Heart left ventricle (tissue), 16 donors: ENCODE measurements at regions not wholly inside any gene's neighbourhood (a gene's known extent, or its start where the extent isn't known, plus 50 kb on each side); places are given as distances from the start of the nearest gene placed in this dataset.

Experiments
- ATAC-seq, 4 donors: fragments of 200-7000 bp; cut with Tn5 transposase; one replicate each; pipeline ENCODE4 v1.9.1; 2020 to 2022; ENCODE audit warnings: moderate library complexity in 4 of 4, mild to moderate bottlenecking in 3 of 4, moderate number of reproducible peaks in 1 of 4
- DNase-seq, 5 donors: peaks; one replicate each; pipeline ENCODE4 v3.0.0-alpha.2; 2020
- H3K27ac ChIP-seq, 12 donors: fragments of 200-600 bp; sonication (generic) in 4 of 12; one replicate each; pipeline versions ENCODE4 v1.5.0 to v1.8.0; 2016 to 2022; ENCODE audit warnings: mild to moderate bottlenecking in 2 of 12
- H3K27me3 ChIP-seq, 9 donors: fragments of 200-600 bp; sonication (generic) in 2 of 9; one replicate each; pipeline versions ENCODE4 v1.5.1 to v1.8.0; 2016 to 2022; ENCODE audit warnings: mild to moderate bottlenecking in 3 of 9
- H3K36me3 ChIP-seq, 9 donors: fragments of 200-600 bp; sonication (generic) in 2 of 9; one replicate each; pipeline versions ENCODE4 v1.5.0 to v1.8.0; 2018 to 2022; ENCODE audit warnings: mild to moderate bottlenecking in 2 of 9
- H3K4me1 ChIP-seq, 12 donors: fragments of 200-600 bp; sonication (generic) in 4 of 12; one replicate each; pipeline versions ENCODE4 v1.5.0 to v1.8.0; 2016 to 2022; ENCODE audit warnings: mild to moderate bottlenecking in 3 of 12
- H3K4me3 ChIP-seq, 12 donors: fragments of 200-600 bp; sonication (generic) in 4 of 12; one replicate each; pipeline versions ENCODE4 v1.5.0 to v1.8.0; 2017 to 2022; ENCODE audit warnings: mild to moderate bottlenecking in 9 of 12, moderate library complexity in 4 of 12
- H3K9me3 ChIP-seq, 12 donors: fragments of 200-600 bp; sonication (generic) in 4 of 12; one replicate each; pipeline versions ENCODE4 v1.5.0 to v1.8.0; 2016 to 2022; ENCODE audit warnings: mild to moderate bottlenecking in 1 of 12
- POLR2A ChIP-seq, 2 donors: fragments of 450-650 bp; IDR thresholded peaks; one replicate each; pipeline ENCODE4 v1.6.1; 2017; ENCODE audit warnings: antibody characterized with exemption in 2 of 2, mild to moderate bottlenecking in 2 of 2, moderate library complexity in 2 of 2
- WGBS, 4 donors: extraction: QIAGEN DNeasy Blood & Tissue Kit in 2 of 4; methylation state at CpG; one replicate each; pipeline versions ENCODE4 v1.1.5 to v1.1.7; 2013 to 2018; 5-methylcytosine and 5-hydroxymethylcytosine counted together
- intact Hi-C, 10 donors: fragments of 100-400 bp; cut with DNase I; formaldehyde crosslinking; loops; one replicate each; pipeline versions ENCODE4 v1.11.1 to v1.14.2; 2022
- TF ChIP-seq, protein P1 (sequence below), 12 donors: fragments of 200-600 bp; sonication (generic) in 4 of 12; IDR thresholded peaks; one replicate each; pipeline versions ENCODE4 v1.5.0 to v1.8.0; 2018 to 2022; ENCODE audit warnings: antibody characterized with exemption in 12 of 12, mild to moderate bottlenecking in 5 of 12
- donor health status: ischemic (EF 13 %, LVEDD 7.1; RV severe dilation, severe dysfunction).
- donor health status: healthy with polysubstance abuse.
- donor health status: DM: no; HTN: yes; CAD: no.
- donor health status: DM: no; HTN: no; CAD: no.
- donor health status: ischemic (EF 25% LVEDD 6.9; RV normal size, moderate dysfunction).
- donor health status: ischemic (EF 25% LVEDD 5.7; RV mildly dilated, moderate dysfunction).
- donor health status: healthy.
- donor health status: DM: yes; HTN: yes; CAD: no.
- donor health status: ischemic (EF 35%, LVEDD 5.7; RV mildly dilated, moderate dysfunction).
- donor health status: nonischemic (EF 11% LVEDD 7.7; RV severe dilation, severe dysfunction).
- donor health status: DM: yes; HTN: yes; CAD: no.
- donor health status: PGD.
- donor health status: ischemic (EF 29% LVEDD 5.4; RV normal size, mild dysfunction).
- donor health status: nonischemic (EF 23%, LVEDD 6.1; RV moderate dilation, normal function).

DNA sequence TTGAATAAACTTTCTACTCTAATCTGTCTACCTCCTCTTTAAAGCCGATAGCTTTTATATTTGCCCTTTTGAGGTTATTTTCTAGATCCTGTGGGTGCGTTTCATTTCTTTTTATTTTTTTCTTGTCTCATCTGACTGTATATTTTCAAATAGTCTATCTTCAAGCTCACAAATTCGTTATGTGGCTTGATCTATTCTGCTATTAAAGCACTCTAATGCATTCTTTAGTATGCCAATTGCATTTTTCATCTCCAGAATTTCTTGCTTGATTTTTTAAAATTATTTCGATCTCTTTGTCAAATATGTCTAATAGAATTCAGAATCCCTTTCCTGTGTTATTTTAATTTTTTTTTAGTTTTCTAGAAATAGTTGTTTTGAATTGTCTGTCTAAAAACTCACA lies 172.4 kb downstream of the CYLC2 start:
- intact Hi-C loops: no loop called here
- no peaks in the 10 kb centered on the region for H3K27me3 ChIP-seq
- no peaks in the 10 kb centered on the region for H3K36me3 ChIP-seq
- no peak overlapping the region for H3K27ac ChIP-seq
- TF ChIP-seq, protein P1, sequence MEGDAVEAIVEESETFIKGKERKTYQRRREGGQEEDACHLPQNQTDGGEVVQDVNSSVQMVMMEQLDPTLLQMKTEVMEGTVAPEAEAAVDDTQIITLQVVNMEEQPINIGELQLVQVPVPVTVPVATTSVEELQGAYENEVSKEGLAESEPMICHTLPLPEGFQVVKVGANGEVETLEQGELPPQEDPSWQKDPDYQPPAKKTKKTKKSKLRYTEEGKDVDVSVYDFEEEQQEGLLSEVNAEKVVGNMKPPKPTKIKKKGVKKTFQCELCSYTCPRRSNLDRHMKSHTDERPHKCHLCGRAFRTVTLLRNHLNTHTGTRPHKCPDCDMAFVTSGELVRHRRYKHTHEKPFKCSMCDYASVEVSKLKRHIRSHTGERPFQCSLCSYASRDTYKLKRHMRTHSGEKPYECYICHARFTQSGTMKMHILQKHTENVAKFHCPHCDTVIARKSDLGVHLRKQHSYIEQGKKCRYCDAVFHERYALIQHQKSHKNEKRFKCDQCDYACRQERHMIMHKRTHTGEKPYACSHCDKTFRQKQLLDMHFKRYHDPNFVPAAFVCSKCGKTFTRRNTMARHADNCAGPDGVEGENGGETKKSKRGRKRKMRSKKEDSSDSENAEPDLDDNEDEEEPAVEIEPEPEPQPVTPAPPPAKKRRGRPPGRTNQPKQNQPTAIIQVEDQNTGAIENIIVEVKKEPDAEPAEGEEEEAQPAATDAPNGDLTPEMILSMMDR (IDR thresholded peaks at IDR 0.05): no peak
- no peak for TF ChIP-seq POLR2A (IDR thresholded peaks at IDR 0.05)
- H3K9me3 ChIP-seq: peaks cover 0 to 41% (median 23%) of the 10 kb centered on the region in 12 donors
- H3K4me1 ChIP-seq: no peaks in the 10 kb centered on the region
- H3K4me3 ChIP-seq: no peak overlapping the region
- no peak for ATAC-seq
- no peak for DNase-seq
- 75 to 79% (median 78%) methylated on average over 4 of the region's 4 CpGs for WGBS, 4 donors

DNA sequence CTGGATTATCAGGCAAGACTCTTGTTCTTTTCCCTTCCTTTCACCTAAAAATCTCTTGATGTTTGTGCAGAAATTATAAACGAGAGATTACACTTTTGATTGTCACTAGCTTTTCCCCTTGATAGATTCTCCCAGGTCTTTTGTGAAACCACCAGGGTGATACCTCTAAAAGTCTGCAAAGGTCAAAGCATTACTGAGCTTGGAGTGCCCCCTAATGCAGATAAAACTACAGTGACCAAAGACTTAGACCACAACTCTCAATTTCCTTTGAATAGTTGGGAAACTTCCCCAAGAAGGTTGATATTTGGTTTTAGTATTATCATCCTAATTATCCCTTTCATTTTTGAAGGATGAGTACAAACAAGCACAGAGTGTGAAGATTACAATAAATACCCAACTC lies 173.1 kb downstream of the CYLC2 start:
- no peak for DNase-seq
- Histone ChIP-seq H3K4me3 (no peak overlapping the region), H3K36me3 (no peaks in the 10 kb centered on the region), H3K27me3 (no peaks in the 10 kb centered on the region), H3K9me3 (peaks cover 0 to 41% (median 23%) of the 10 kb centered on the region in 12 donors), H3K27ac (no peak overlapping the region), H3K4me1 (no peaks in the 10 kb centered on the region)
- no peak for TF ChIP-seq POLR2A (IDR thresholded peaks at IDR 0.05)
- TF ChIP-seq, protein P1 (IDR thresholded peaks at IDR 0.05): no peak
- no peak for ATAC-seq
- intact Hi-C loops: no loop called here
- 63 to 75% (median 73%) methylated on average over 1 of the region's 1 CpG for WGBS, 4 donors

DNA sequence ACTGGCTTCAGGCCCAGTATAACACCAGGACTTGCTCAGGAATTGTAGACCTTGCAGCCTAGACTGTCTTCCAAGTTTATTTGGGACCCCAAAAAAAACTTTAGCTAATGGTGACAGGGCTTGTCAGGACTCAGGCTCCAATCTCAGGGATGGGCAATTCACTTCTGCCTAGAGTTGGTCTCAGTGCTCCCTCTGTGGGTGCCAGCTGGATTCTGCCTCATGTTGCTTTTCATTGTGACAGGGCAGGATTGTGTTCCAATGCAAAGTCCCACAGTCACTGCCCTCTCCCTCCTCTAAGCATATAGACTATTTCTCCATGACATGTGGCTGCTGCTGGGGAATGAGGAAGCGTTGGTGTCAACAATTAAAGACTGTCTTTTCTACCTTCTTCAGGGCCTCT lies 174.7 kb downstream of the CYLC2 start:
- Histone ChIP-seq H3K4me3 (no peak overlapping the region), H3K36me3 (no peaks in the 10 kb centered on the region), H3K27me3 (no peaks in the 10 kb centered on the region), H3K9me3 (peaks cover 0 to 41% (median 23%) of the 10 kb centered on the region in 12 donors), H3K4me1 (no peaks in the 10 kb centered on the region), H3K27ac (no peak overlapping the region)
- intact Hi-C loops: no loop called here
- ATAC-seq (no peak), DNase-seq (no peak)
- whole genome bisulfite sequencing, 4 donors: 66 to 80% (median 78%) methylated on average over 1 of the region's 1 CpG
- no peak for TF ChIP-seq POLR2A (IDR thresholded peaks at IDR 0.05)
- TF ChIP-seq, protein P1 (IDR thresholded peaks at IDR 0.05): no peak

DNA sequence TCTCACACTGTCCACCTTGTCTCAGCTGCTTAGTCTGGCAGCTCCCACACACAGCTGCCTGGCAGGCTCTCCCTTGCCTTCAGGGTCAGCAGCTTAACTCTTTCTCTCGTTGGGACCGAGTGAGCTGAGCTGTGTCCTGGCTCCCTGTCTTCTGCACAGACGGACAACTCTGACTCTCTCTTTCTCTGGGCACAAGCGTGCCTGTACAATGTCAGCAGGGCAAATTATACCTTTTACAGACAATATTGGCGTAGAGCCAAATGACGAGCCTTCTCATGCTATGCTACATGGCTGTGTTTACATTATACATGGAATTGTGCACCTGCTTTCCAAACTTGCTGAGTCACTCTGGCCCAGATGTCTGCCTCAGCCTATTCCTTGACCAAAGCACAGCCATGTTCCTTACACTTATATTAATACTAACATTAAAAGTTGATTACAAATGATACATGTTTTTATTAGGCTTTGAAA lies 188.6 kb downstream of the CYLC2 start:
- Histone ChIP-seq H3K27ac (no peak overlapping the region), H3K4me3 (no peak overlapping the region), H3K4me1 (peaks cover 0 to 8% (median 0%) of the 10 kb centered on the region in 12 donors), H3K9me3 (no peaks in the 10 kb centered on the region), H3K36me3 (no peaks in the 10 kb centered on the region), H3K27me3 (no peaks in the 10 kb centered on the region)
- ATAC-seq (peak in 2 of 4 donors; percentile 55 to 58), DNase-seq (peak in 3 of 5 donors; percentile 6 to 24 (median 23))
- WGBS, 4 donors: 43 to 60% (median 52%) methylated on average over 6 of the region's 6 CpGs
- TF ChIP-seq, protein P1 (IDR thresholded peaks at IDR 0.05): no peak
- TF ChIP-seq POLR2A (IDR thresholded peaks at IDR 0.05): no peak
- intact Hi-C loops: no loop called here
